A549 (cell line): ENCODE measurements at regions not wholly inside any gene's neighbourhood (a gene's known extent, or its start where the extent isn't known, plus 50 kb on each side); places are given as distances from the start of the nearest gene placed in this dataset.

Experiments
- ATAC-seq, 2 experiments: fragments of 200-7000 bp in 1 of 2; fragments of >200 bp in 1 of 2; cut with Nextera tagmentation in 1 of 2; cut with Tn5 transposase in 1 of 2; 3 replicates each; pipeline versions ENCODE4 v1.8.0 to v1.9.1; 2018 to 2020; ENCODE audit warnings: mild to moderate bottlenecking in 1 of 2, moderate library complexity in 1 of 2
- CTCF ChIA-PET: fragments of 300-600 bp; sonication (Branson Sonifier 250); formaldehyde crosslinking; extraction: SDS; loops from one replicate; lab custom pipeline; 2021; ENCODE audit warnings: antibody characterized with exemption, inconsistent platforms; lab: Yijun Ruan, JAX
- POLR2A ChIA-PET: fragments of 350-600 bp; formaldehyde crosslinking; extraction: SDS; loops from one replicate; lab custom pipeline; 2021; ENCODE audit warnings: antibody characterized with exemption, inconsistent platforms; lab: Yijun Ruan, JAX
- DNase-seq, 2 experiments: peaks; one replicate each; pipeline versions ENCODE4 v3.0.0 to v3.0.0-alpha.2; 2011 to 2016; ENCODE audit warnings: low read depth in 1 of 2, low spot score in 1 of 2
- FAIRE-seq: peaks from 2 replicates; lab custom pipeline; 2011; peaks lifted over from hg19 to GRCh38; lab: Jason Lieb, UNC
- H3K27ac ChIP-seq, 2 experiments: fragments of >200 bp; sonication (Bioruptor Twin); formaldehyde crosslinking; 3 replicates each; pipeline ENCODE4 v1.5.1; 2016 to 2017
- H3K4me1 ChIP-seq: fragments of >200 bp; sonication (Bioruptor Twin); formaldehyde crosslinking; 3 replicates; pipeline ENCODE4 v1.6.1; 2016
- H3K4me2 ChIP-seq: fragments of >200 bp; sonication (Bioruptor Twin); formaldehyde crosslinking; 3 replicates; pipeline ENCODE4 v1.6.1; 2016
- H3K4me3 ChIP-seq: fragments of >200 bp; sonication (Bioruptor Twin); formaldehyde crosslinking; 3 replicates; pipeline ENCODE4 v1.5.1; 2016
- H3K9me3 ChIP-seq: fragments of >200 bp; sonication (Bioruptor Twin); formaldehyde crosslinking; 3 replicates; pipeline ENCODE4 v1.6.1; 2016
- CBX2 ChIP-seq: fragments of 200-600 bp; sonication (generic); IDR thresholded peaks from 2 replicates; pipeline ENCODE4 v1.6.1; 2016; ENCODE audit warnings: low read depth, mild to moderate bottlenecking, borderline replicate concordance
- CEBPB ChIP-seq, 2 experiments: fragments of >200 bp in 1 of 2; sonication (Bioruptor Twin) in 1 of 2; formaldehyde crosslinking in 1 of 2; IDR thresholded peaks; 2 replicates each; pipeline ENCODE4 v1.6.1; 2012 to 2016
- CHD4 ChIP-seq: fragments of 200-600 bp; sonication (generic); IDR thresholded peaks from 2 replicates; pipeline ENCODE4 v1.6.1; 2016; ENCODE audit warnings: antibody characterized with exemption, mild to moderate bottlenecking, borderline replicate concordance
- E2F6 ChIP-seq: IDR thresholded peaks from 2 replicates; pipeline ENCODE4 v1.6.1; 2012; ENCODE audit warnings: low read depth, borderline replicate concordance
- EP300 ChIP-seq, 2 experiments: fragments of >200 bp; sonication (Bioruptor Twin); formaldehyde crosslinking; IDR thresholded peaks; 2 replicates in 1 of 2; 3 replicates in 1 of 2; pipeline ENCODE4 v1.6.1; 2016 to 2017
- ESRRA ChIP-seq: fragments of 150-350 bp; IDR thresholded peaks from 2 replicates; pipeline ENCODE4 v1.6.1; 2014; ENCODE audit warnings: mild to moderate bottlenecking, low read length, borderline replicate concordance
- GATA3 ChIP-seq: IDR thresholded peaks from 2 replicates; pipeline ENCODE4 v1.6.1; 2012; ENCODE audit warnings: borderline replicate concordance
- HEYL ChIP-seq: fragments of 250-450 bp; sonication (Bioruptor Pico); IDR thresholded peaks from 2 replicates; pipeline ENCODE4 v1.8.0; 2021; ENCODE audit warnings: mild to moderate bottlenecking, moderate library complexity
- HOXB5 ChIP-seq: fragments of 250-450 bp; sonication (Bioruptor Pico); IDR thresholded peaks from 2 replicates; pipeline ENCODE4 v1.5.0; 2020; ENCODE audit warnings: mild to moderate bottlenecking, moderate library complexity
- KDM1A ChIP-seq: fragments of 200-600 bp; sonication (generic); IDR thresholded peaks from 2 replicates; pipeline ENCODE4 v1.6.1; 2016; ENCODE audit warnings: low read depth, mild to moderate bottlenecking
- MAZ ChIP-seq: fragments of 150-350 bp; IDR thresholded peaks from 2 replicates; pipeline ENCODE4 v1.6.1; 2014; ENCODE audit warnings: antibody characterized with exemption, low read depth, low read length, borderline replicate concordance
- MYC ChIP-seq: IDR thresholded peaks from 2 replicates; pipeline ENCODE4 v1.6.1; 2012; ENCODE audit warnings: mild to moderate bottlenecking, inconsistent platforms, low read length, improper control_type of control experiment, borderline replicate concordance
- NR3C1 ChIP-seq: fragments of >200 bp; sonication (Bioruptor Twin); formaldehyde crosslinking; IDR thresholded peaks from 3 replicates; pipeline ENCODE4 v1.6.1; 2017
- PHF8 ChIP-seq: fragments of 200-600 bp; sonication (generic); IDR thresholded peaks from 2 replicates; pipeline ENCODE4 v1.6.1; 2016; ENCODE audit warnings: low read depth, mild to moderate bottlenecking, antibody characterized with exemption, moderate library complexity, borderline replicate concordance
- POLR2AphosphoS2 ChIP-seq: conservative IDR thresholded peaks from 2 replicates; pipeline ENCODE4 v1.6.1; 2012; ENCODE audit warnings: low read length, improper control_type of control experiment, inconsistent platforms
- RAD21 ChIP-seq, 2 experiments: fragments of >200 bp in 1 of 2; sonication (Bioruptor Twin) in 1 of 2; formaldehyde crosslinking in 1 of 2; IDR thresholded peaks in 1 of 2; conservative IDR thresholded peaks in 1 of 2; 2 replicates in 1 of 2; 3 replicates in 1 of 2; pipeline ENCODE4 v1.6.1; 2012 to 2018; ENCODE audit warnings: inconsistent platforms in 1 of 2
- RCOR1 ChIP-seq: fragments of 150-350 bp; IDR thresholded peaks from 2 replicates; pipeline ENCODE4 v1.6.1; 2014; ENCODE audit warnings: antibody characterized with exemption, low read length, low read depth
- RFX5 ChIP-seq: fragments of 450-650 bp; IDR thresholded peaks from 2 replicates; pipeline ENCODE4 v1.7.1; 2014; ENCODE audit warnings: antibody characterized with exemption, mild to moderate bottlenecking, moderate library complexity
- SMC3 ChIP-seq: fragments of >200 bp; sonication (Bioruptor Twin); formaldehyde crosslinking; IDR thresholded peaks from 3 replicates; pipeline ENCODE4 v1.6.1; 2018; ENCODE audit warnings: inconsistent platforms
- TFCP2L1 ChIP-seq: fragments of 250-450 bp; sonication (Bioruptor Pico); IDR thresholded peaks from 2 replicates; pipeline ENCODE4 v1.5.0; 2021; ENCODE audit warnings: mild to moderate bottlenecking
- TP53 ChIP-seq: fragments of 250-450 bp; sonication (Bioruptor Pico); IDR thresholded peaks from 2 replicates; pipeline ENCODE4 v1.5.0; 2021; ENCODE audit warnings: mild to moderate bottlenecking, moderate library complexity
- ZNF302 ChIP-seq: fragments of 250-450 bp; sonication (Bioruptor Pico); IDR thresholded peaks from 2 replicates; pipeline ENCODE4 v1.9.0; 2021; ENCODE audit warnings: inconsistent platforms, mild to moderate bottlenecking, moderate library complexity
- WGBS: methylation state at CpG from one replicate; pipeline ENCODE4 v1.1.6; 2017; ENCODE audit errors: missing lambda C conversion rate; 5-methylcytosine and 5-hydroxymethylcytosine counted together
- TF ChIP-seq, protein P1 (sequence below): fragments of 150-350 bp; IDR thresholded peaks from 2 replicates; pipeline ENCODE4 v1.6.1; 2014; ENCODE audit warnings: low read depth, mild to moderate bottlenecking, low read length
- TF ChIP-seq, protein P2 (sequence below): fragments of 250-450 bp; sonication (Bioruptor Pico); IDR thresholded peaks from 2 replicates; pipeline ENCODE4 v1.5.0; 2020; ENCODE audit warnings: low read depth, mild to moderate bottlenecking, moderate library complexity

DNA sequence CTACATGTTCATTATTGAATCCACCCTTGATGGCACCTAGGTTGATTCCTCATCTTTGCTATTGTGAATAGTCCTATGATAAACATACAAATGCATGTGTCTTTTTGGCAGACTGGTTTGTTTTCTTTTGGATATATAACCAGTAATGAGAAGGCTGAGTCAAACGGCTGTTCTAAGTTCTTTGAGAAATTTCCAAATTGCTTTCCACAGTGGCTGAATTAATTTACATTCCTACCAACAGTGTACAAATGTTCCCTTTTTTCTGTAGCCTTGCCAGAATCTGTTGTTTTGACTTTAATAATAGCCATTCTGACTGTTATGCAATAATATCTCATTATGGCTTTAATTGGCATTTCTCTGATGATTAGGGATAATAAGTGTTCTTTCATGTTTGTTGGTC, 184.9 kb downstream of the CASP12 start:
- no peak overlapping the region for H3K4me2 ChIP-seq
- no peak overlapping the region for H3K4me3 ChIP-seq
- POLR2A ChIA-PET = no interaction called here
- no peak overlapping the region for H3K27ac ChIP-seq
- H3K4me1 ChIP-seq = no peaks in the 10 kb centered on the region
- TF ChIP-seq HOXB5 (CRISPR knock-in tag) = no peak
- TF ChIP-seq KDM1A = no peak
- TF ChIP-seq RCOR1 = no peak
- no peak for TF ChIP-seq MYC
- no peak for TF ChIP-seq MAZ
- no peak for DNase-seq
- CTCF ChIA-PET = interaction anchor here (0.7 kb wide), 1 partner anchor 1118 kb away, joined by 3 read pairs; no protein-coding TSS in a partner anchor
- FAIRE-seq = no peak
- no peaks in the 10 kb centered on the region for H3K9me3 ChIP-seq
- no peak for ATAC-seq
- WGBS = 8% methylated on average over 1 of the region's 1 CpG

DNA sequence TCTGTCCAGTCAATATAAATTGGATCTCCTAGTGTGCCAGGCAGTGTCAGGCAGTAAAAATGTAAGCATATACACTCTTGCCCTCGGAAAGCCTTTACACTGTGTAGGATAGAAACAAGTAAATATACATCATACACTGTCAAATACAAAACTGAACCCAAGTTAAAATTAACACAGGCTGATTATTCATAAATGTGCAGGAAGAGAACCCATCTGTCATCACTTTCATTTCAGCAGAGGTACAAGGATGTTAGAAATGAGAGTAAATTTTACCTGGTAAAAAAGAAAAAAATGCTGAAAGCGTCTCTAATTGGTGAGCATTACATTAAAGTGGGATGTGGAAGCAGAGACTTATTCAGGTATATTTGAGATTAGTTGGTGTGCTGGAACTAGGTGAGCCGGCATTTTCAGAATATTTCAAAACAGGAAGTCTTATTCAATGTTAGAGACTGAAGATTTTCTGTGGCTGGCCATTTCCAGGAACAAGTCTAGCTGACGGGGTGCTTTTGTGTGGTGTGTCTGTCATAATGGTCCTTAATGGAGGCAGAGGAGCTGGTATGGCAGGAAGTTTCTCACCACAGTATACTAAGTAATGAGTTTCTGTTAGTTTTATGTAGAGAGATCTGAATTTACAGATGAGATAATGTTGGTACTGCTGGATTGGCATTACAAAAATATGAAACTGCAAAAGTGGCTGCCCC, 192.6 kb downstream of the CASP12 start:
- no peaks in the 10 kb centered on the region for H3K4me1 ChIP-seq
- H3K27ac ChIP-seq = no peak overlapping the region
- no peak for ATAC-seq
- CTCF ChIA-PET = no interaction called here
- H3K4me3 ChIP-seq = no peak overlapping the region
- H3K9me3 ChIP-seq = no peaks in the 10 kb centered on the region
- TF ChIP-seq CHD4 = no peak
- TF ChIP-seq HEYL (CRISPR knock-in tag) = no peak
- TF ChIP-seq, protein P1, sequence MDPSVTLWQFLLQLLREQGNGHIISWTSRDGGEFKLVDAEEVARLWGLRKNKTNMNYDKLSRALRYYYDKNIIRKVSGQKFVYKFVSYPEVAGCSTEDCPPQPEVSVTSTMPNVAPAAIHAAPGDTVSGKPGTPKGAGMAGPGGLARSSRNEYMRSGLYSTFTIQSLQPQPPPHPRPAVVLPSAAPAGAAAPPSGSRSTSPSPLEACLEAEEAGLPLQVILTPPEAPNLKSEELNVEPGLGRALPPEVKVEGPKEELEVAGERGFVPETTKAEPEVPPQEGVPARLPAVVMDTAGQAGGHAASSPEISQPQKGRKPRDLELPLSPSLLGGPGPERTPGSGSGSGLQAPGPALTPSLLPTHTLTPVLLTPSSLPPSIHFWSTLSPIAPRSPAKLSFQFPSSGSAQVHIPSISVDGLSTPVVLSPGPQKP = no peak
- TF ChIP-seq, all 56 proteins: peak for 0
- no peak for FAIRE-seq
- no peak for DNase-seq
- H3K4me2 ChIP-seq = no peak overlapping the region
- WGBS = 59% methylated on average over 4 of the region's 4 CpGs
- POLR2A ChIA-PET = no interaction called here

GRCh38 chr11:104704888-104705287, 193.4 kb downstream of the CASP12 start:
- no peak overlapping the region for H3K4me2 ChIP-seq
- TF ChIP-seq, protein P2, sequence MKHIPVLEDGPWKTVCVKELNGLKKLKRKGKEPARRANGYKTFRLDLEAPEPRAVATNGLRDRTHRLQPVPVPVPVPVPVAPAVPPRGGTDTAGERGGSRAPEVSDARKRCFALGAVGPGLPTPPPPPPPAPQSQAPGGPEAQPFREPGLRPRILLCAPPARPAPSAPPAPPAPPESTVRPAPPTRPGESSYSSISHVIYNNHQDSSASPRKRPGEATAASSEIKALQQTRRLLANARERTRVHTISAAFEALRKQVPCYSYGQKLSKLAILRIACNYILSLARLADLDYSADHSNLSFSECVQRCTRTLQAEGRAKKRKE (CRISPR knock-in tag) = no peak
- no peak for TF ChIP-seq TFCP2L1 (CRISPR knock-in tag)
- TF ChIP-seq E2F6 = no peak
- no peak for TF ChIP-seq SMC3
- no peak for TF ChIP-seq ESRRA
- no peak for TF ChIP-seq PHF8
- no peak for TF ChIP-seq EP300 (IDR thresholded peaks at IDR 0.05)
- TF ChIP-seq RFX5 = no peak
- TF ChIP-seq ZNF302 (CRISPR knock-in tag) = no peak
- no peak for TF ChIP-seq RAD21 (conservative IDR thresholded peaks at IDR 0.05 in 1 of 2, IDR thresholded peaks at IDR 0.05 in 1 of 2)
- TF ChIP-seq NR3C1 = no peak
- no peak for TF ChIP-seq CBX2
- no peak for TF ChIP-seq GATA3
- TF ChIP-seq KDM1A = no peak
- TF ChIP-seq POLR2AphosphoS2 = no peak
- TF ChIP-seq, protein P1 = no peak
- no peak for TF ChIP-seq TP53 (CRISPR knock-in tag)
- no peak for TF ChIP-seq CEBPB (IDR thresholded peaks at IDR 0.05)
- TF ChIP-seq, all 56 proteins: peak for 0
- no peak for ATAC-seq
- 15% methylated on average over 1 of the region's 1 CpG for WGBS
- Histone ChIP-seq H3K4me3 (no peak overlapping the region), H3K4me1 (no peaks in the 10 kb centered on the region), H3K27ac (no peak overlapping the region), H3K9me3 (no peaks in the 10 kb centered on the region)
- ChIA-PET CTCF (no interaction called here), POLR2A (no interaction called here)
- no peak for DNase-seq
- FAIRE-seq = no peak
